Fibroblast of the aortic adventitia (primary cell): ENCODE measurements at regions not wholly inside any gene's neighbourhood (a gene's known extent, or its start where the extent isn't known, plus 50 kb on each side); places are given as distances from the start of the nearest gene placed in this dataset.
A peak's percentile ranks its signal among the peaks of the same experiment; 100 is the strongest.

Experiments used
- DNase-seq: peaks from one replicate; pipeline ENCODE4 v3.0.0-alpha.2; 2010; ENCODE audit warnings: low read depth
- H3K4me3 ChIP-seq: 2 replicates; pipeline ENCODE4 v1.5.1; 2011; ENCODE audit warnings: low read depth, mild to moderate bottlenecking, control low read depth, low read length, moderate library complexity
- TF ChIP-seq, protein P1 (sequence below): IDR thresholded peaks from 2 replicates; pipeline ENCODE4 v1.5.1; 2011; ENCODE audit warnings: mild to moderate bottlenecking, low read length, control low read depth, inconsistent platforms; ENCODE audit not compliant: insufficient read depth

DNA sequence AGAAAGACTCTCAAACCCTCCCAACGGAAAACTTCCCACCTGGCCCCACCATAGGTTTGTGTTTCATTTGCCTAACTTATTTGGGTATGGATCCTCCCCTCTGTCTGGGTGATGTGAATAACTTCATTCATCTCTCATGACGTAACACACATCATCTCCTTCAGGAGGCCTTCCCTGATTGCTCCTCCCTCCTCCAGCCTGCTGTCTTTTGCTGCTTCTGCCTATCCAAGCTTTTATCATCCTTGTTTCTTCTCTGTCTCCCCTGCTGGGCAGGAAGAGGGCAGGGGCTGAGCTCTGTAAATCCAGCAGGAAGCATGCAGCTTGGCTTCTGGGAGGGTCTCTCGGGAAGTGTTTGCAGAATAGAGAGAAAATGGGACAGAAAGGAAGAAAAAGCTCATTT, 766.0 kb upstream of the TBX3 start:
- H3K4me3 ChIP-seq = no peak overlapping the region
- TF ChIP-seq, protein P1, sequence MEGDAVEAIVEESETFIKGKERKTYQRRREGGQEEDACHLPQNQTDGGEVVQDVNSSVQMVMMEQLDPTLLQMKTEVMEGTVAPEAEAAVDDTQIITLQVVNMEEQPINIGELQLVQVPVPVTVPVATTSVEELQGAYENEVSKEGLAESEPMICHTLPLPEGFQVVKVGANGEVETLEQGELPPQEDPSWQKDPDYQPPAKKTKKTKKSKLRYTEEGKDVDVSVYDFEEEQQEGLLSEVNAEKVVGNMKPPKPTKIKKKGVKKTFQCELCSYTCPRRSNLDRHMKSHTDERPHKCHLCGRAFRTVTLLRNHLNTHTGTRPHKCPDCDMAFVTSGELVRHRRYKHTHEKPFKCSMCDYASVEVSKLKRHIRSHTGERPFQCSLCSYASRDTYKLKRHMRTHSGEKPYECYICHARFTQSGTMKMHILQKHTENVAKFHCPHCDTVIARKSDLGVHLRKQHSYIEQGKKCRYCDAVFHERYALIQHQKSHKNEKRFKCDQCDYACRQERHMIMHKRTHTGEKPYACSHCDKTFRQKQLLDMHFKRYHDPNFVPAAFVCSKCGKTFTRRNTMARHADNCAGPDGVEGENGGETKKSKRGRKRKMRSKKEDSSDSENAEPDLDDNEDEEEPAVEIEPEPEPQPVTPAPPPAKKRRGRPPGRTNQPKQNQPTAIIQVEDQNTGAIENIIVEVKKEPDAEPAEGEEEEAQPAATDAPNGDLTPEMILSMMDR = no peak
- DNase-seq = no peak

DNA sequence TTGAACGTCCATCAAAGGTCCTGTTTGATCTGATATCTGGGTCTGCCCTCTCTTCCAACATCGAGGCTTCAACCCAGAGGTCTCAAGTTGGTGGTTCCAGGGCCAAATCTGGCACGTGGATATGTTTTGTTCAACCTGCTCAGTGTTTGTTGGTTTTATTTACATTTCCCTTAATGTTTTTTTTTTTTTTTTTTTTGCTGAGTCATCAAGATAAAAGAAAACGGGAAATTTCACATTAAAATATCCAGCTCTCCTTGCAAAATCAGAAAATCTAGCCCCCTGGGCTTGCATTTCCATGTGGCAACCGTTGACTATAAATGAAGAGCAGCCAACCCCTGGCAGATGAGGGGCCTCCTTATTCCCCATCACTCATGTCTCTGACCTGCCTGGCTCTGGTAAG, 765.6 kb upstream of the TBX3 start:
- H3K4me3 ChIP-seq = no peak overlapping the region
- TF ChIP-seq, protein P1 = no peak
- no peak for DNase-seq

DNA sequence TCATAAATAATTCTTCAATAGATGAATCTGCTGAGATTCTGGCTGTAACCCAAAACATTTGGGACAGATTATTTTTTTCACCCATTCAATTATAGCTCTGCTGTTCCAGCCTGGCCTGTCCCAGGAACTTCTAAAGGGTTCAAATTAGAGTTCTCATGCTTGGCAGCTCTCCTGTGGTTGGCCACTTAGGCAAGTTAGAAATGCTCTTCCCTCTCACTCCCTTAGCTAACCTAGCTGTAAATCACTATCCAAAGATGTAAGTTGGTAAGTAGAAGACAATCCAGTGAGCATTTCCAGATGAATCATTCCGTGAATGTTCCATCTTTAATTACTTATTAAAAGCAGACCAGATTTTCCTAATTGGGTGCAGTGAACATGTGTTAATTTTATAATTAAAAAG, 760.4 kb upstream of the TBX3 start:
- DNase-seq = no peak
- TF ChIP-seq, protein P1 = no peak
- no peak overlapping the region for H3K4me3 ChIP-seq

DNA sequence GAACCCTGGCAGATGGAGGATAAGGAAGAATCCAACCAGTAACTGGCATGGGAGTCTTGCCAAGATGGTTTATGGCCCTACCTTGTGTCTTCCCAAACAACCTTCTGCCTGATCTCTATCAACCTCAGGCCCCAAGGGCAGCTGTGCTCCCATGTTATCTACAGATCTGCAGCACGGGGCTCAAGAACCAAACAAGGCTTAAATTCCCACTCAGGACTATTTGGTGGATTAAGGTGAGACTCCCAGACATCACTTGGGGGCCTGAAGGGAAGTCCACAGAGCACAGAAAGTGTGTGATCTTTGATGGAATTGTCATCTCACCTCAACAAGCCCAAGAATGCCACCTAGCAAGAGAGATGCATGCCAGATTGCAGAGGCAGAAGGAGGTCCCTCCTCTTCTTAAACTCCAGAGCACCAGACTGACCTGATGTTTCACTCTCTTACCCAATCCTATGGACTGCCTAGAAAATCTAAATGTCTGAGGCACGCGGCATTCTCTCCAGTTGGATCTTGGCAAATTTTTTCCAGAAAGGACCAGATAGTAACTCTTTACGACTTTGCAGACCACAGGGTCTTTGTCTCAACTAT, 759.5 kb upstream of the TBX3 start:
- DNase-seq = no peak
- no peak overlapping the region for H3K4me3 ChIP-seq
- TF ChIP-seq, protein P1 = no peak

DNA sequence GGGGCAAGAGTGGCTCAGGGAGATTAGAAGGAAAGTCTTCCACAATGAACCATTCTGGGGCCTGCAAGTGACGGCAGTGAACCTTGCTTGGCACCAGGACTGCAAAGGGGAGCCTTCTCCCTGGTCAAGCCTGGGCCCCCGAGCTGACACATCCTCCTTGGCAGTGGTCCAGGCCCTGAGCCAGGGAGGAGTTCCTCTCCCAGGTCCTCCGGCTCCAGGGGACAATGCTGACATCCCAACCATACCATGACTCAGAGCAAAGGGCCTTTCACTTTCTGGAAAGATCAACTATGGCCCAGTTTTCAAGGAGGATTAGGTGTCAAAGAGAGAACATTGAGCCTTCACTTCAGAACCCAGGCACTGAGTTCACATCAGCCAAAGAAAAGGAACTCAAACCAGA, 756.5 kb upstream of the TBX3 start:
- TF ChIP-seq, protein P1 = no peak
- peak; percentile 61 for DNase-seq
- no peak overlapping the region for H3K4me3 ChIP-seq

DNA sequence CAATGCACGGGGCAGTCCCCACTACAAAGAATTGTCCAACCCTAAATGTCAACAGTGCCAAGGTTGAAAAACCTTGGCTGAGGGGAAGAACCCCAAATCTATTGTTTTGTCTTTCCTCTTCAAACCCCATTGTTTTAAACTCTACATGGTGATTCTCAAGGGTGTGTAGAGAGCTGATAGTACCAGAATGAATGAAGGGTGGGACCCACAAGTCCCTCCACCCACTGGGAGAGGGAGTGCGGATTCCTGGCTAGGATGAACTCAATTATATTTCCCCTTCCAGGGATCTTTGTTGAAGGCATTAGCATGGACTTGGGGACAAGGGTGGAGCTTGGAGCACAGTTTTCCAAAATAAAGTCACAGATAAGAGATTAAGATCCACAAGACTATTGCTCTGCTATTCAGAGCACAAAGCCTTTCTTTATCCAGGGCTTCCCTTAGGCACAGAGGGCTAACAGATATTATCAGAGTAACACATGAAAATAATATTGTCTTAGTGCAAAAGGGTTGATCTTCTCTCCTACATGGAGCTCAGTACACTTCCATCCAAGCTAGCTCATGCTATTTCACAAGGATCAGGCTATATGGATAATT, 755.1 kb upstream of the TBX3 start:
- H3K4me3 ChIP-seq = no peak overlapping the region
- no peak for DNase-seq
- TF ChIP-seq, protein P1 = no peak

DNA sequence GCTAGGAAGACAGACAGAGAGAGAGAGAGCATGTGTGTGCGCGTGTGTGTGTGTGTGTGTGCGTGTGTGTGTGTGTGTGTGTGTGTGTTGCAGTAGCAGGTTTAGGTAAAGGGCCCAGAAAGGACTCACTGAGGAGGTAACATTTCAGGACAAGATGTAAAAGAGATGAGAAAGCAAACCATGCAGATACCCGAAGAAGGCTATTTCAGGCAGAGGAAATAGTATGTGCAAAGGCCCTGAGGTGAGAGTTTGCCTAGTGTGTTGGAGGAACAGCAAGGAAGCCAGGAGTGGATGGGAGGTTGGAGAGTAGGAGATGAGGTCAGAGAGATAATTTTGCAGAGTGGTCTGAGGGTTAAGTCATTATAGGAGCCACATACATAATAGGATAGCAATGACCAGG, 754.3 kb upstream of the TBX3 start:
- no peak for DNase-seq
- TF ChIP-seq, protein P1 = no peak
- no peak overlapping the region for H3K4me3 ChIP-seq
